GM18507 (cell line): ENCODE measurements at regions not wholly inside any gene's neighbourhood (a gene's known extent, or its start where the extent isn't known, plus 50 kb on each side); places are given as distances from the start of the nearest gene placed in this dataset.
"Not testable (repeated sequence)": the region's sequence is repeated elsewhere in the genome, so short reads cannot be mapped to it uniquely, and the experiment has no call there.

Experiments
- DNase-seq: peaks from one replicate; pipeline ENCODE4 v3.0.0; 2011; ENCODE audit warnings: low read depth; ENCODE audit not compliant: insufficient read length; ENCODE audit errors: extremely low spot score
- FAIRE-seq: peaks from 2 replicates; lab custom pipeline; 2011; peaks lifted over from hg19 to GRCh38; lab: Jason Lieb, UNC

GRCh38 chr2:47695800-47696477 lies 87.0 kb upstream of the MSH6 start:
- FAIRE-seq = no peak
- DNase-seq = no peak

- not testable (repeated sequence) for FAIRE-seq, DNase-seq
Observed at GRCh38 chr2:47694451-47694850, 88.5 kb upstream of the MSH6 start.

GRCh38 chr2:47690706-47691325 lies 92.1 kb upstream of the MSH6 start:
- FAIRE-seq, DNase-seq: not testable (repeated sequence)

- no peak for FAIRE-seq
Observed at GRCh38 chr2:47690132-47690531, 92.8 kb upstream of the MSH6 start.

GRCh38 chr2:47689118-47689517 lies 93.8 kb upstream of the MSH6 start:
- DNase-seq, FAIRE-seq: not testable (repeated sequence)

More at GRCh38 chr2:47690132-47690531, 92.8 kb upstream of the MSH6 start:
- no peak for DNase-seq

GRCh38 chr2:47688561-47688960 lies 94.4 kb upstream of the MSH6 start:
- DNase-seq (no peak), FAIRE-seq (no peak)

GRCh38 chr2:47687856-47688255 lies 95.1 kb upstream of the MSH6 start:
- no peak for FAIRE-seq

GRCh38 chr2:47686018-47686417 lies 96.9 kb upstream of the MSH6 start:
- FAIRE-seq (no peak), DNase-seq (no peak)

More at GRCh38 chr2:47687856-47688255, 95.1 kb upstream of the MSH6 start:
- no peak for DNase-seq

GRCh38 chr2:47682216-47682749 lies 100.7 kb upstream of the MSH6 start:
- FAIRE-seq (no peak), DNase-seq (no peak)

GRCh38 chr2:47676261-47676926 lies 105.6 kb upstream of the KCNK12 start:
- DNase-seq = no peak
- no peak for FAIRE-seq

- FAIRE-seq = no peak
Observed at GRCh38 chr2:47675196-47675825, 104.5 kb upstream of the KCNK12 start.

GRCh38 chr2:47666332-47666731 lies 95.5 kb upstream of the KCNK12 start:
- FAIRE-seq = no peak

More at GRCh38 chr2:47675196-47675825, 104.5 kb upstream of the KCNK12 start:
- DNase-seq = no peak

GRCh38 chr2:47664817-47665216 lies 94.0 kb upstream of the KCNK12 start:
- DNase-seq (no peak), FAIRE-seq (no peak)

More at GRCh38 chr2:47666332-47666731, 95.5 kb upstream of the KCNK12 start:
- DNase-seq = no peak

- no peak for DNase-seq
- no peak for FAIRE-seq
Observed at GRCh38 chr2:47662552-47662951, 91.8 kb upstream of the KCNK12 start.

- DNase-seq (no peak), FAIRE-seq (no peak)
Observed at GRCh38 chr2:47661310-47661709, 90.5 kb upstream of the KCNK12 start.

- DNase-seq (no peak), FAIRE-seq (no peak)
Observed at GRCh38 chr2:47660168-47660567, 89.4 kb upstream of the KCNK12 start.

GRCh38 chr2:47658646-47659320 lies 88.0 kb upstream of the KCNK12 start:
- no peak for DNase-seq
- no peak for FAIRE-seq

GRCh38 chr2:47657886-47658489 lies 87.2 kb upstream of the KCNK12 start:
- FAIRE-seq = no peak
- DNase-seq = no peak
